T-helper 9 cell (primary cell): ENCODE measurements at regions not wholly inside any gene's neighbourhood (a gene's known extent, or its start where the extent isn't known, plus 50 kb on each side); places are given as distances from the start of the nearest gene placed in this dataset.

Experiments
- DNase-seq: peaks from one replicate; pipeline ENCODE4 v3.0.0-alpha.2; 2020

DNA sequence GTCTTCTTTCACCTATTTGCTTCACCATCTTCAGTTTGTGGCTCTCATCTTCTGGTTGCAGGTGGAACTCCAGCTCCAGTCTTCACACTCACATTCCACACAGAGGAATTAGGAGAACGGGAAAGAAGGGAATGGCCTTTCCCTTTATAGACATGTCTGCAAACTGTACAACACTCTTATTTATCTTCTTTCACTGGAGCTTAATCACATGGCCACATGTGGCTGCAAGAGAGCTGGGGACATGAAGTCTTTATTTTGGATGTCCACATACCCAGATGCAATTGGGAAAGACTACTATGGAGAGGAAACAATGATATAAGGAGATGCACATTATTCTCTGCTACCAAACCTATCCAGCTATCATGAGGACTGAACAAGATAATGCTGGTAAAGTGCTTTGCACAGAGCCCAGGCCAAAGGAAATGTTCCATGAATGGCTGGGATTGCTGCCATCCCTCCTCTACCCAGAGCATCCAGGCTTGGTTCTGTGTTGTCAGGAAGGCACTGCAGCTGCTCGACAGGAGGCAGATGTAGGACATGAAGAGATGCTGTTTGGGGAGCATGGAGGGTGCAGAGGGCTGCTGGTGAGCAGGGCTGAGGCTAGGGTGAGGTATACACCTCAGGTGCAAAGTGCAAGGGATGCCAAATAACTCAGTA lies 183.8 kb upstream of the TBX20 start:
- no peak for DNase-seq

DNA sequence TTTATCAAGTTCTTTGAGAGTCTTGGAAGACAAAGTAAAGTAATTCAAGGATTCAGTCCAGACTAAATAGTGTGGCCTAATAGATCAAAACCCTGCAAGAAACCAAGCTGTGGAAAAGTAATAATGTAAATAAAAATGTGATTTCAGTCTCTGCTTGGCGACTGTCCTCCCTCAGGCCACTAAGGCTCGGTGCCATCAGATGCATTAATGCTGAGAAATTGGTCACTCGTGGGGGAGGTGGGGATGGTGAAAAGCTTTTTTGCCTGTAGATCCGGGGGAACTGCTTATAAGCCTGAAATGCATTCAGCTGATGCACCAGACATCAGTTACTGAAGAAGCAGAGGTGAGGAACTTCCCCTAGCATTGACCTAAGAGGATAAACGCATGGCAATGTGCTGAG lies 182.6 kb upstream of the TBX20 start:
- no peak for DNase-seq

DNA sequence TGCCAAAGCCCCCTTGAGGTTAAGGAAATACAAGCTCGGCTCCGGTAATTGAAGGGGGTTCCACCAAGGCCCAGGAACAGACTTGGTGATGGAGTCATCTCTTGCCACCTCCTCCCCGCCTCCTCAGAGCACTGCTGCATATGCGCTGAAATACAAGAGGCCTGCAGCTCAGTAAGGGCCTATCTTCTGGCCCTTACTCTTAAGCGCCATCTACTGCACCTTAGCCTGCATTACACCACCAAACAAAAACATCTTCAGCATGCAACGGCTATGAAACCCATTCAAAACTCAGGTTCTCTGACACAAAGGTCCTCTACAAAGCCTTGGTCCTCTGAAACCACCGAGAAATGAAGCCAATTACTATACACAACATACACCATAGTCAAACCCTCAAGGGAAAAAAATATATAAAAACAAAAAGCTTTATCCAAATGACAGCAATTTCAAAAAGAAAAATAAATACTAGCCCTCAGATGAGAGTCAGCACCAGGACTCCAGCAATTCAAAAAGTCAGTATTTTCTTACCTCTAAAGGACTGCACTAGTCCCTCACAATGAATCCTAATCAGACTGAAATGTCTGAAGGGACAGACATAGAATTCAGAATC lies 176.8 kb upstream of the TBX20 start:
- no peak for DNase-seq

DNA sequence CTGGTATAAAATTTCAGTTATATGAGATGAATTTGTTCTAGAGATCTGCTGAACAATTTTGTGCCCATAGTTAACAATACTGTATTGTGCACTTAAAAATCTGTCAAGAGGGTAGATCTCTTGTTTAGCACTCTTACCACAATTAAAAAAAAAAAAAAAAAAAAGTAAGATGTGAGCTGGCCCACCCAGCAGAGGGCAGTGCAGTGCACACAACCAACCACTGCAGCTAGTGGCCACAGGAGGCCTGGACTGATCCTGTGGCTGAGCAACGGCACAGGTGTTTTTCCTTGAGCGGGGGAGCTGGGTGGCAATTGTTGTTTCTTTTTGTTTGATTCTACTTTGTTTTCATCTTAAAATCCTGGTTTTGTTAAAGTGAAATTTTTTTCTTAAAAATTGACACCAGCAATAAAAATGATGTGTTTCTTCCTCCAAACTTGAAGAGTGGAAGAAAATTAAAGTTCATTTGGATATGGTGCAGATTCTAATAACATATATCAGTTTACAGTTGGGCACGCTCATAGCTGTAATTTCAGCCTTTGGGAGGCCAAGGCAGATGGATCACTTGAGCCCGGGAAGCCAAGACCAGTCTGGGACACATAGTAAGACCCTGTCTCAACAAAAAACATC lies 171.1 kb upstream of the TBX20 start:
- DNase-seq: peak; percentile 47

DNA sequence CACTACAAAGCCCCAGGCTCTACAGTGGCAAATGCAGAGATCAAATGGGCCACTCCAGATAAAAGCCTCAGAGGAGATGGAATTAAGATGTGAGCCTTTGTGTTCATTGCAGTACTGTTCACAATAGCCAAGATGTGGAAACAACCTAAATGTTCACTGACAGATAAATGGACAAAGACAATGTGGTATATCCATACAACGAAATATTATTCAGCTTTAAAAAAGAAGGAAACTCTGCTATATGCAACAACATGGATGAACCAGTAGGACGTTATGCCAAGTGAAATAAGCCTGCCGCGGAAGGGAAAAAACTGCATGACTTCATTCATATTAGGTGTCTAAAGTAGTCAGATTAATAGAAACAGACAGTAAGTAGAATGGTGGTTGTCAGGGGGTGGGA lies 170.5 kb upstream of the TBX20 start:
- no peak for DNase-seq

DNA sequence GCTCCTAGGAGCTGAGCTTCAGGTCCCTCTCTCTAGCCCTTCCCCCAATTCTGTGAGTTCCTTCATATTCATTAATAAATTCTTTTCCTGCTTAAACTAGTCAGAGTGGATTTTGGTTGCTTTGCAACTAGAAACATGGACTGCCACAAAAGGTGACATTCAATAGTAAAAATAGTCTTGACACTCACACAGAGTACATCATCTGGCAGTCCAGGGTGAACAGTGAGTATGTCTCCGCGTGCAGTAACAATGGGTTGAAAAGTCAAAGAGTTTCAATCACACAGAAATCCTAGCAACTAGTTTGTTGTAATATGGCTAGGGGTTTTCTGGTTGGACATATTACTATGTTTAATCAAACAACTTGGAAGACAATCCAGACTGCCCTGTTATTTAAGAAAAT lies 168.8 kb upstream of the TBX20 start:
- DNase-seq: no peak

DNA sequence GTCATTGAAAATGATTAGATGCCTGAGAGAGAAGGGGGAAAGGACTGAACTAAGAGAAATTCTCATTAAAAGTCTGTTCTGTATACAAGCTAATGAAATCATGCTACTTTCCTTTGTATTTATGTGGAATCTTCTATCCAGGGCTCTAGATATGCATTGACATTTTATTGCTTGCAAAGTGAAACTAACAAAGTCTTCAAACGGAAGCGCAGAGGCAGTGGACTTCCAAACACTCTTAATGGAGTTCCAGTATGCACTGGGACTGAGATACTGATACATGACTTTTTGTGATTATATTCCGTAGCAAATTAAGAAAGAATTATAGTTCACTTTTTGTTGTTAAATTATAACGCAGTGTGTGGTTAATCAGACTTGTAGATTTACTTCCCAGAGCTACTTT lies 166.8 kb upstream of the TBX20 start:
- no peak for DNase-seq

DNA sequence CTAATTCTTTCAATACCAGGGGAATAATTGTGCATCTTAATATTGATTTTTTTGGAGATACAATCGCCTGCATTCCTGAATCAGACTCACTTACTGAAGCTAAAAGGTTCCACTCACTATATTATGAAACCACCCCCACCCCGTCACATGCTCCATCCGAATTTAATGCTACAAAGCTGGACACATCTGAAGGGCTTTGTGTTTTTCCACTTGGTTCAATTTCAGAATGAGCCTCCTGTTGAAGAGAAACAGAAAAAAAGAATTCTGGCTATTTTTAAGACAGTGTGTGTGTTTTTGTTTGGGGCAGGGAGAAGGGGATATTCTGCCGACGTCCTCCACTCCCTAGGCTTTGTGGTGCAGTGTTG lies 165.5 kb upstream of the TBX20 start:
- DNase-seq: no peak

DNA sequence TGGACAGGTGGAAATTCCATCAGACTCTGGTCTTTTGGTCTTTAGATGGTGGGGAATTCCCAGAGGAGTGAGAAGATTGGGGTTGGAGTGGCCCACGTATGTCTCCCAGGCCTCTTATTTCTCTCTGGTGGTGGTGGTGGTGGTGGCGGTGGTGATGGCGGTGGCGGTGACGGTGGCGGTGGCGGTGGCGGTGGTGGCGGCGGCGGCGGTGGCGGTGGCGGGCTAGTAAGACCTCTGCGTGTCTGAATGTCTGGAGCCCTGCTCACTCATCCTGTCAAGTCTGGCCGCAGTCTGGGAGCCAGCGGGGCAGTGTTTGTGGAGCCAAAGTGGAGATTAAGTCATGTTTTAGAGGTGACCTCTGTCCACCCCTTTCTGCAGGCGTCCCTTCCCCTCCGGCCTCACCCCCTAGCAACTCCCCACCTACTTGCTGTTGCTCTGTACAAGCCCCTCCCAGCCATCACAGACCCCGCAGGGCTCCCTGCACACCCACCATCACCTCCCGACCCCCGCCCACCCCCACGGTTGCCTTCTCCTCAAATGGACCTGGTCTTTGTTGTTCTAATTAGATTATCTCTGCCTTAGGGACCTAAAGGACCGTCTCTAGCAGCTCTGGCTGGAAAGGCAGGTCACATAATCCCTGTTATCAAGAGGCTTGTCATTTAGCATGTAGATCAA lies 165.0 kb upstream of the TBX20 start:
- DNase-seq: no peak

DNA sequence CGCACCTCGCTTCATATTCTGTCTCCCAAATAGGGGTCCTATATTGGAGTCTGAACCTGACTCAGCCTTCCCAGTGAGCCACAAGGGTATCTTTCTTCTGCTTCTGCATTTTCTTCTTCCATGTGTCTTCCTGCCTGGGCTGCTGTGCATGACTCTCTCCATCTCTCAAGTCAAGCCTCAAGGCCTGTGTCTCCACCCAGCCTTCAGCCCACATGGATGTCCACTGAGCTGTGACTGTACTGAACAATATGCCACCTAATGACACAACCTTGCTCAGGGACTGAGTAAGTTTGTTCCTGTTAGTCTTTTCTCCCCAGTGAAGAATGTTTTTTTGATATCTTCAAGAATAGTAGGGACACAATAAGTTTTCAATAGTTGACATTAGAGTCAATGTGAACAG lies 162.7 kb upstream of the TBX20 start:
- no peak for DNase-seq

DNA sequence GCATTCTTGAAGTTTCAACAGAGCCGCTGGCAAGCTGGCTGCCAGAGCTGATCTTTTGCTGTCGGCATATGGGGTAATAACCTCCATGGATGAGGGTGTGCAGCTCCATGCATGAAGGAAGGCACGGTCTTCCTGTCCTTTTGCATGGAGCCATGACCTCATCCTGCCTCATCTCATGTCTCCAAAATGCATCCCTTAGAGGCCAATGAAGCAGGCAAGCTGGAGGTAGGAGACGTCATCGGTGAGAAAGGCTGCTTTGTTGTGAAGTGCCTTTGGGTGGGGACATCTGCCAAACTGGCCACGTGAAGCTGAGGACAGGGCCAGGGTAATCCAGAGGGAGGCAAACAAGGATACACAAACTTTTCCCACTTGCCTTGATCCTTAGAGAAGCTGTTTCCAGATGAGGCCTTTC lies 161.5 kb upstream of the TBX20 start:
- DNase-seq: no peak

DNA sequence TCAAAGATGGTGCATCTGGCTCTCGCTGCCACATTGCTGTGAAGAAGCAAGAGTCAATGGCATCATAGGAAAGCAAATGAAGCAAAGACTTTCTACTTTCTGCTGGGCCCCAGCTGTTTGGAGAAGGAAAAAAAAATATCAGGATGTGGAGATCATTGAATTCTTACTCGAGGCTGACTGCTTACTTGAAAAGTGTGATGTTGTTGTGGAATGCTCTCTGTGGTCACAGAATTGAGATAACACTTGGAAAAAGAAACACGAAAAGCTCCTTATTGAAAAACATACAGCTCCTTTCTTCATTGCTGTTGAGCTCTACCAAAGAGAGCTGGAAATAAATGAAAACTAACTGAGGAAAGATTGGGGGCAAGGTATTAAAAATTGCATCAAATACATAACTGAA lies 157.4 kb upstream of the TBX20 start:
- DNase-seq: no peak

DNA sequence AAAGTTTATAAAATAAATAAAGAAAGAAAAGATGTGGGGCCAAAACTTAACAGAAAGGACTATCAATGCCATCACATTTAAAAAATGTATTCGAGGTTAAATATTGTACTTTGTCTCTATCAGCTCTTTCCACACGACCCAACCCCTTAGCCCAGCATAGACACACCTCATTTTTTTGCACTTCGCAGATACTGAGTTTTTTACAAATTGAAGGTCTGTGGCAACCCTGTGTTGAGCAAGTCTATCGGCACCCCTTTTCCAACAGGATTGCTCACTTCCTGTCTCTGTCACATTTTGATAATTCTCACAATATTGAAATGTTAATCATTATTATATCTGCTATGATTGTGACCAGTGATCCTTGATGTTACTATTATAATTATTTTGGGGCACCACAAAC lies 151.6 kb upstream of the TBX20 start:
- no peak for DNase-seq

DNA sequence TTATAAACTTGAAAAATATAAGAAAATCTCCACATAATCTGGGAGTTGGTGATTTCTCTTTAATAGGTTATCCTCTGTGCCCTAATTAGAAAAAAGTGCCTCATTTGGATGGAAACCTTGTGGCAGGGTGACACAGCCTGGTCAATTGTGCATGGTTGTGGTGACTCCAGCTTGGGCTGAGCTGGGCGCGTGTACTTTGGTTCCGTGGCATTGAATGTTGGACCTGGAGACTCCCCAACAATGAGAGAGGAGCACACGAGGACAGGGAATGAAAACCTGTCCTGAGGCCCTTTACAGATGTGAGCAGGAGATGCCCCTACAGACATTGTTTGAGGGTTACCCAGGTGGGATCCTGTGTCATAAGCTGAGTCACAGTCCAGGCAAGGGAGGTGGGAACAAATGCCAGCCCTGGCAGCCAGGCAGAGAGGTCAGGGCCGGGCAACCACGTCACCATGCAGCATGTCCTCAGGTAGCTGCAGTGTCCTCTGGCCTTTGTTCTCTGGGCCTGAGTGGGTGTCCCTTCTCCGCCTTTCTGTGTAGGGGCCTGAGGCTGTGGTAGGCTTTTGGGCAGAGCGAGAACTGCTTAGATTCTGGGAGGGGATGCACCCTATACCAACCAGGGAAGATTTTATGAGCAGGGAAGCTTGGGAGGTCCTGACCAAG lies 147.4 kb upstream of the TBX20 start:
- DNase-seq: no peak

DNA sequence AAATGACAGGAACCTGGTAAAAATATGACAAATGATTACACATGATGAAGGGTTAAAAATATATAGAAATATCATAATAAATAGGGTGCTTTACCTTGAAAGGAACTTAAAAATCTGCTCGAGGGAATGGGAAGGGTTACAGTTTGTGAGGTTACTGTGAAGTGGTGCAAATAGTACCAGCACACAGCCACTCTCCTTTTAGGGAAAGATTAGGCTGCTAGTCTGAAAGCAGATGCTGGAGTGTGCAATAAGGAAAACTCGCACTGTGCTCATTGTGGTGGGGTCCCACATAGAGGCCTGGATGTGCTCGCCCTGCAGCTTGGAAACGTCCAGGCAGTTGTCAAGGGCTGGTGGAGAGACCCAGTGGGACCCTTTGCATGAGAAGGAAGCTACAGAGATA lies 145.9 kb upstream of the TBX20 start:
- DNase-seq: no peak

DNA sequence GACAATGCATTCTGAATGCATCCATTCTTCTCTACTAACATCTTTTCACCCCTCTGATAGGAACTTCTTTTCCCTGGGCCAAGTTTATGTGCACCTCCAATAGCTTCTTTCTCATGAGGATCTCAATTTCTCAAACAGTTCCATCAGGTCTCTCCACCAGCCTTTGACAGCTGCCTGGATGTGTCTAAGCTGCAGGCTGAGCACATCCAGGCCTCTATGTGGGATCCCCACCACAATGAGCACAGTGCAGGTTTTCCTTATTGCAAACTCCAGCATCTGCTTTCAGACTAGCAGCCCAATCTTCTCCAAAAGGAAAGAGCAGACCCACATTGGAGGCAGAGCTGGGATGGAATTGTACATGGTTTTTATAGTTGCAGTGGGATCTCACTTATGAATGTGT lies 145.3 kb upstream of the TBX20 start:
- DNase-seq: no peak

DNA sequence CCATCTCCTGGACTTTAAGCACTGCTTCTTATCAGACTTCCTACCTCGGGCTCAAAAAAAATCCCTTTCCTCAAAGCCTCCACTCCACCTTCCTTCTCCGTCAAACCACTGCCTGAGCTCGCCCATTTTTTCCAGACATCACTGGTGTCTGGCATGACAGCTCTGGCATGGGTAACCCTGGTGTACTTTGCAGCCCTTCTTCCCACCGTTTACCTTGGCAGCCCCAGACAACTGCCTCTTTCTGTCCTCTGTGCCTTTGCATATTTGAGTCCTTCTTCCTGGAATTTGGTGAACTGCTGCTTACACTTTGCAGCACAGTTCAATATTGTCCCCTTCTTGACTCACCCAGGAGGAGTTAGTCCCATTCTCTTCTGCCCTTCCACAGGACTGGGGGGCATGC lies 144.6 kb upstream of the TBX20 start:
- DNase-seq: no peak

DNA sequence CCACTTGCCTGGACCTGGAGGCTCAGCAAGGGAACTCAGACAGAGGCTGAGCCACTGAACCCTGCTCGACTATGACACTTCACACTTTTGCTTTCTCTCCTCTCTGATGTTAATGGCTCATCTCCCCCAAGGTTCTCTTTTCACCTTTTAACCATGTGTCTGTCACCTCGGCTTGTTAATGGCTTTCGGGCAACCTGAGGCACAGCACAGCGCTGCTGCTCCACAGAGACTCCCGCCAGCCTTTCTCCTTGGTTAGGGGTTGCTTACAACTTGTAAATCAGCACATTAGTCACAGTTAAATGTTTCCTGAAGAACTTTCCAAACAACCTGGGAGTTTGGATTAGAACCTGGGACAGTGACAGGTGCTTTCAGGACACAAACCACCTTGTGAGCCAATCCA lies 136.2 kb upstream of the TBX20 start:
- no peak for DNase-seq

DNA sequence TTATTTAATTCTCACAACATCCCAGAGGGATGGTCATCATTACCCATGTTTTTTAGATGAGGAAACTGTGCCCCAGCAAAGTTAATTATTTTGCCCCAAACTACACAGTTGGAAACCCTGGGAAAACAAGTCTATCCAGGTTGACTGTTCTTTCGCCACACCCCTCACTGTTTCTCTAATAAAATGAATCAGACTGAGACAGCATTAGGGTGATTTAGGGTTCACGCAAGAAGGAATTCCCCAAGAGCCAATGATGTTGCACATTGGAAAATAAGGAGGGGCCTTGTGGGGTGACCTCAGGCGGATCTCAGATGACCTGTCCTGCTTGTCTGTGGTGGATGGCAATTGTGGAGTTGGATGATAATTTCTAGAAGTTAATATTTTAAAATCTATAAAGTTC lies 135.7 kb upstream of the TBX20 start:
- no peak for DNase-seq

DNA sequence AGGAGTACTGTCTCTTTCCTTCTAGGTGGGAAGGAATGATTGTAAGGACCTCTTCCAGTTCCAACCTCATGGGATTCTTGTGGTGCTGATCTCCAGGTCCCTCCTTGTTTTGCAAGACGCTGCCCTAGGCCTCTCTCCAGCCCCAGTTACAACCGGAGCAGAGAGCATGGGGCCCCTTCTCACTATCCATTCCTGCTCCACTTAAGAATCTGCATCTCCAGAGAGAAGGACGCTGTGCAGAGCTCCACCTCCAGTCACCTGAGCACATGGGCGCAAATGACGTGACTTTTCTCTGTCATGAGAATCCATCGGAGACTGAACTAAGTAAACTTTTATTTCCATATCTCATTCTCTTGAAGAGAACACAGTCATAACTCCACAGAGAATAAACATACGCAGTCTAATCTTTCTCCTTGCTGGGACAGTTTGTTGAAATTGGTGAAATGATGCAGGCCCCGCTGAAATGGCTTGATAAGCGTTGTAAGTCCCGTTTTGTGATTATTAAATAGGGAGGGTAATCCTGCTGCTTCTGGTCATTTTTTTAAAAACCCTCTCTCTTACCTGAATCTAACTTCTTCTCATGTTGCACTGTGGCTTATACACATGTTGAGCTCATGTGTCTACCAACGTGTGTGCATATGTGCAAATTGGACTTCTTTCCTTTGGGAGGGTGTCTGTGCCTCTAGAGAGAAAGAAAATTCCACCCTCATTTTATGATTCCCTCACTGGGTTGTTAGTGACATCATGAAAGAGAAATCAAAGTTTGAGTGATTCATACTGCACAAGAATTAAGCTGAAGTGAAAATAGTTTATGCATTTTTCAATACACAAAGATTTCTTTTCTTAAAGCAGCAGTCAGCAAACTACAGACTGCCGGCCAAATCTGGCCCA lies 133.2 kb upstream of the TBX20 start:
- DNase-seq: no peak

DNA sequence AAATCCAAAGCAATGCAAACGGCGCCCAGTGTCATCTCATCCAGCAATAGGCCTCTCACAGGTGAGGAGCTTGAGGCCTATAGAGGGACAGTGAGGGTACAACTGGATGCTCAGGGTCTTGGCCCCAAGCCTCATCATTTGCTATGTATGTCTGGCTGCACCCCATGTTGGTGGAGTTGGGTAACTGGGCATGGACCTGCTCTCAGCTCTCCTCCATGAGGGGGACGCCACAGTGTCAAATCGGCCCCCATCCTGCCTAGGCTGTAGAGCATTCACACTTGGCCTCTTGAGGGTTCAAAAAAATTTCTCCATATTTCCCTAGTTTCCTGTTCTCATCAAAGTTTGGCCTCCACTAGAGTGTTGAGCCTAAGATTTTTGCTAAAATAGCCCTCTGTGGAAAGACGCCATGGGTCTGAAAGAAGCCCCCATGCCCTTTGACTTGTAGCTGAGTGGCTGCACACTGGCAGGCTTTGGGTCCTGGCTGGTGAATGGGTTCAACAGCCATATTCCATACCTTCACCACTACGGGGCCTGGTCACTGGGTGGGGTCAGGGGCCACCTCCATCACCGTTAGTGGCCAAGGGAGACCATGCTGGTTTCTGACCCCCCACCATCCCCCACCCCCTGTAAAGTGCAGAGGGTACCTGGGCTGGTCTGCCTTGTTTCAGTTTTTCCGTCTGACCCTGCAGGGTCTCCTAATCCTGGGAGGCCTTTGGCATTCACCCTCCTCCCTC lies 132.3 kb upstream of the TBX20 start:
- DNase-seq: no peak
